Transverse colon (tissue), 4 donors: ENCODE measurements at regions not wholly inside any gene's neighbourhood (a gene's known extent, or its start where the extent isn't known, plus 50 kb on each side); places are given as distances from the start of the nearest gene placed in this dataset.

Experiments
- DNase-seq: peaks from one replicate; pipeline ENCODE4 v3.0.0-alpha.2; 2019
- H3K27ac ChIP-seq, 4 donors: fragments of 200-600 bp; sonication (generic); 2 replicates each; pipeline ENCODE4 v1.5.1; 2016 to 2018; ENCODE audit warnings: inconsistent platforms in 4 of 4
- H3K27me3 ChIP-seq: fragments of 200-600 bp; sonication (generic); 2 replicates; pipeline ENCODE4 v1.5.1; 2017; ENCODE audit warnings: inconsistent platforms
- H3K36me3 ChIP-seq, 4 donors: fragments of 200-600 bp; sonication (generic); 2 replicates each; pipeline ENCODE4 v1.5.1; 2017 to 2019; ENCODE audit warnings: inconsistent platforms in 4 of 4
- H3K4me1 ChIP-seq, 4 donors: fragments of 200-600 bp; sonication (generic); 2 replicates each; pipeline ENCODE4 v1.5.1; 2017 to 2020; ENCODE audit warnings: inconsistent platforms in 4 of 4
- H3K4me3 ChIP-seq, 4 donors: fragments of 200-600 bp; sonication (generic); 1 replicate in 1 of 4; 2 replicates in 3 of 4; pipeline versions ENCODE4 v1.5.1 to v1.6.1; 2017 to 2019; ENCODE audit warnings: inconsistent platforms in 4 of 4
- H3K9me3 ChIP-seq, 2 donors: fragments of 200-600 bp; sonication (generic); 2 replicates each; pipeline ENCODE4 v1.5.1; 2017 to 2019; ENCODE audit warnings: inconsistent platforms in 2 of 2
- EP300 ChIP-seq: sonication (generic); formaldehyde crosslinking; IDR thresholded peaks from one replicate; pipeline ENCODE4 v1.6.1; 2017; ENCODE audit warnings: antibody characterized with exemption, low read depth
- POLR2A ChIP-seq: fragments of 450-650 bp; IDR thresholded peaks from one replicate; pipeline ENCODE4 v1.6.1; 2016; ENCODE audit warnings: antibody characterized with exemption, mild to moderate bottlenecking, moderate library complexity
- POLR2AphosphoS5 ChIP-seq, 3 donors: sonication (generic); formaldehyde crosslinking; IDR thresholded peaks; one replicate each; pipeline ENCODE4 v1.6.1; 2016; ENCODE audit warnings: antibody characterized with exemption in 3 of 3
- WGBS, 2 donors: methylation state at CpG; one replicate each; pipeline ENCODE4 v1.1.5; 2018; ENCODE audit warnings: low coverage in 1 of 2; 5-methylcytosine and 5-hydroxymethylcytosine counted together
- in situ Hi-C, 4 donors: fragments of 200-750 bp; cut with MboI; loops; one replicate each; pipeline versions ENCODE4 v1.15.0 to v1.15.1; 2017; ENCODE audit warnings: low sequenced_read_pairs in 3 of 4, low pct_ligation_motif_present in 1 of 4, low pct_unique_long_range_greater_than_20kb in 1 of 4
- intact Hi-C: fragments of 100-400 bp; cut with DNase I; formaldehyde crosslinking; loops from one replicate; pipeline ENCODE4 v1.15.1; 2023; ENCODE audit warnings: low total_unique reads
- TF ChIP-seq, protein P1 (sequence below), 5 experiments: fragments of 200-600 bp in 3 of 5; fragments of 450-650 bp in 2 of 5; sonication (generic) in 3 of 5; IDR thresholded peaks; 1 replicate in 2 of 5; 2 replicates in 3 of 5; pipeline ENCODE4 v1.5.1; 2016 to 2017; ENCODE audit warnings: antibody characterized with exemption in 5 of 5, inconsistent platforms in 3 of 5, mild to moderate bottlenecking in 2 of 5, moderate library complexity in 1 of 5

DNA sequence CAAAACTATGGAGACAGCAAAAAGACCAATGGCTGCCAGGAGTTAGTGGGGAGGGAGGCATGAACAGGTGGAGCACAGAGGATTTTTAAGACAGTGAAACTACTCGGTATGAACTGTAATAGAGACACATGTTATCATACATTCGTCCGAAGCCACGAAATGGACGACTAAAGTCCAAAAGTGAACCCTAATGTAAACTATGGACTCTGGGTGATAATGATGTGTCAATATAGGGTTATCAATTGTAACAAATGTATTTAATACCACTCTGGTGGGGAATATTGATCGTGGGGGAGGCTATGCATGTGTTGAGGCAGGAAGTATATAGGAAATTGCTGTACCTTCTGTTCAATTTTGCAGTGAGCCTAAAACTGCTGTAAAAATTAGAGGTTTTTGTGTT, 107.0 kb downstream of the CPN2 start:
- no peak for DNase-seq
- in situ Hi-C loops (no loop called here), intact Hi-C loops (no loop called here)
- Histone ChIP-seq H3K9me3 (no peaks in the 10 kb centered on the region), H3K4me3 (no peak overlapping the region), H3K27ac (no peak overlapping the region), H3K36me3 (no peaks in the 10 kb centered on the region), H3K27me3 (no peaks in the 10 kb centered on the region), H3K4me1 (peaks cover 0 to 2% (median under 1%) of the 10 kb centered on the region in 4 donors)
- WGBS, 2 donors: 37 to 48% methylated on average over 6 of the region's 6 CpGs
- TF ChIP-seq EP300: no peak
- TF ChIP-seq, protein P1, sequence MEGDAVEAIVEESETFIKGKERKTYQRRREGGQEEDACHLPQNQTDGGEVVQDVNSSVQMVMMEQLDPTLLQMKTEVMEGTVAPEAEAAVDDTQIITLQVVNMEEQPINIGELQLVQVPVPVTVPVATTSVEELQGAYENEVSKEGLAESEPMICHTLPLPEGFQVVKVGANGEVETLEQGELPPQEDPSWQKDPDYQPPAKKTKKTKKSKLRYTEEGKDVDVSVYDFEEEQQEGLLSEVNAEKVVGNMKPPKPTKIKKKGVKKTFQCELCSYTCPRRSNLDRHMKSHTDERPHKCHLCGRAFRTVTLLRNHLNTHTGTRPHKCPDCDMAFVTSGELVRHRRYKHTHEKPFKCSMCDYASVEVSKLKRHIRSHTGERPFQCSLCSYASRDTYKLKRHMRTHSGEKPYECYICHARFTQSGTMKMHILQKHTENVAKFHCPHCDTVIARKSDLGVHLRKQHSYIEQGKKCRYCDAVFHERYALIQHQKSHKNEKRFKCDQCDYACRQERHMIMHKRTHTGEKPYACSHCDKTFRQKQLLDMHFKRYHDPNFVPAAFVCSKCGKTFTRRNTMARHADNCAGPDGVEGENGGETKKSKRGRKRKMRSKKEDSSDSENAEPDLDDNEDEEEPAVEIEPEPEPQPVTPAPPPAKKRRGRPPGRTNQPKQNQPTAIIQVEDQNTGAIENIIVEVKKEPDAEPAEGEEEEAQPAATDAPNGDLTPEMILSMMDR (IDR thresholded peaks at IDR 0.05): no peak
- no peak for TF ChIP-seq POLR2A
- TF ChIP-seq POLR2AphosphoS5 (IDR thresholded peaks at IDR 0.05): no peak

DNA sequence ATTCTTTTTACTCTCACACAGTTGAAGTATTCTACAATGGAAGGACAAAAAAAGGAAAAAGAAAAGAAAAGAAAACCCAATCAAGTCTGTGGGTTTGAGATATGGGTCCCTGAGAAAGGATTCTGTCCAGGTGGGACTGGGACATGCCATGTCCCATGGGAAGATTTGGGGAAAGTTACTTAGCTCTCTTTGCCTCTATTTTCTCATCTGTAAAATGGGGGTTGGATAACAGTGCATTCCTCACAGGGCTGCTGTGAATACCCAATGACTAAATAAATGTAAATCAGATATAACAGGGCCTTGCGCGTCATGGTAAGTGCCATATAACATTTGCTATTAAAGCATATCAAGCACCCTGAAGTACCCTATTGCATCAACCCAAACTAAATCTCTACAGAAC, 105.7 kb downstream of the CPN2 start:
- no peaks in the 10 kb centered on the region for H3K9me3 ChIP-seq
- no peaks in the 10 kb centered on the region for H3K36me3 ChIP-seq
- intact Hi-C loops: no loop called here
- no peaks in the 10 kb centered on the region for H3K27me3 ChIP-seq
- no peak overlapping the region for H3K27ac ChIP-seq
- peaks cover 7 to 14% (median 12%) of the 10 kb centered on the region in 4 donors for H3K4me1 ChIP-seq
- in situ Hi-C loops: no loop called here
- no peak overlapping the region for H3K4me3 ChIP-seq
- no peak for DNase-seq
- TF ChIP-seq, protein P1 (IDR thresholded peaks at IDR 0.05): no peak
- TF ChIP-seq POLR2AphosphoS5 (IDR thresholded peaks at IDR 0.05): no peak
- 94 to 100% methylated on average over 2 of the region's 2 CpGs for WGBS, 2 donors

DNA sequence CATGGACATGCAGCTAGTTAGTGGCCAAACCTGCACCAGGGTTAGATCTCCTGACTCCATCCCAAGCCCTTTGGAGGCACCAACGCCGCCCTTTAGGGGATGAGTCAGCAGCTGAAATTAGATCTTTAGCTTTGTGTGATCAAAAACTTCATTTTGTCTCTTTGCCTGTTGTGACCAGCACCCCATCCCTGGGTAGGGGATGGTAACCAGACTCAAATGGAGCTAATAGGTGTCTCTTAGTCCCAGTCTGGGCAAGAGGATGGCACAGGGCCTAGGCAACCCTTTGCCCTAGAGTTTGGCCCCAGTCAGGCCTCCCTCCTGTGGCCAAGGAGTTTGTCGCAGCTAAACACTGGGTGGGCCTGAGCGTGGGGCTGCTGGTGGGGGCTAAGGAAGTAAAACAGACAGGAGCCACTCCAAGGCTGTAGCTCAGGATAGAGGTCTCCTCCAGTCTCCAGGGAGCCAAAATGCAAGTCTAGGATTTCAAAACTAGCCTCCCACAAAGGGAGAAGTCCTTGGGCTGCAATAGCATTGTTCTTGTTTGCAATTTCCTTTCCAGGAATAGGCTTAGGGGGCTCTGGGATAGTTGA, 105.1 kb downstream of the CPN2 start:
- intact Hi-C loops: no loop called here
- no peak for DNase-seq
- TF ChIP-seq POLR2AphosphoS5 (IDR thresholded peaks at IDR 0.05): no peak
- TF ChIP-seq, protein P1 (IDR thresholded peaks at IDR 0.05): no peak
- no peak for TF ChIP-seq EP300
- no peak for TF ChIP-seq POLR2A
- H3K9me3 ChIP-seq: no peaks in the 10 kb centered on the region
- H3K4me1 ChIP-seq: peaks cover 9 to 20% (median 16%) of the 10 kb centered on the region in 4 donors
- H3K36me3 ChIP-seq: no peaks in the 10 kb centered on the region
- WGBS, 2 donors: 88% methylated on average over 4 of the region's 4 CpGs; no CpG with 5 or more reads in 1 of the 2 donors
- no peak overlapping the region for H3K27ac ChIP-seq
- in situ Hi-C loops: no loop called here
- no peaks in the 10 kb centered on the region for H3K27me3 ChIP-seq
- no peak overlapping the region for H3K4me3 ChIP-seq

DNA sequence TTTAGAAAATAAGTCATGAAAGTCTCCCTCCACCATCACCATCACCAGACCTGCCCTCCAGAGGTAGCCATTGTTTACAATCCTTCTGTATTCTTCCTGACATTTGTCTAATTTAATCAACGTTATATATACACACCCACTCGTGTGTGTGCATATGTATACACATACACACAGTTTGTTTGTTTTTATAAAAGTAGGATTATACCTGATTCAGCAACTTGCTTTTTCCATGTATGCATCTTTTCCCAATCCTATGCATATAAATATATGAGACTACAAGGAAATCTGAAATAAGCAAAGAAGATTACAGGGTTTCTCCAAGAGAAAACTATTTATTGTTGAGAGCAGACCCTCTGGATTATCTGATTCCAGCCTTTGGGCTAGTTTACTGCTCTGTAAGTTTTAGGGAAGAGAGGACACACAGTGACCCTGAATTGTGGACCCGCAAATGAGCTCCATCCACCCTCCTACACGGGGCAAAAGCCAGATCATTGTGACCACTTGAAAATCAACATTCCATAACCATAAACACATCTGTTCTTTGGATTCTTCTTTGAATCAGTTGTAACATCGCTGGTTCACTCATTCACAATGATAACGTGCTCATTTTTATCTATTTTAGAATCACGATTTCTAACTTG, 104.3 kb downstream of the CPN2 start:
- intact Hi-C loops: no loop called here
- H3K27me3 ChIP-seq: no peaks in the 10 kb centered on the region
- no peaks in the 10 kb centered on the region for H3K36me3 ChIP-seq
- no peaks in the 10 kb centered on the region for H3K9me3 ChIP-seq
- in situ Hi-C loops: no loop called here
- 72 to 77% methylated on average over 6 to 7 of the region's 7 CpGs for WGBS, 2 donors
- H3K27ac ChIP-seq: no peak overlapping the region
- DNase-seq: no peak
- peaks cover 9 to 20% (median 16%) of the 10 kb centered on the region in 4 donors for H3K4me1 ChIP-seq
- TF ChIP-seq EP300: no peak
- TF ChIP-seq, protein P1 (IDR thresholded peaks at IDR 0.05): no peak
- no peak for TF ChIP-seq POLR2A
- no peak for TF ChIP-seq POLR2AphosphoS5 (IDR thresholded peaks at IDR 0.05)
- no peak overlapping the region for H3K4me3 ChIP-seq
